PFSK-1 (cell line): ENCODE measurements at regions not wholly inside any gene's neighbourhood (a gene's known extent, or its start where the extent isn't known, plus 50 kb on each side); places are given as distances from the start of the nearest gene placed in this dataset.

Experiments used
- FOXP2 ChIP-seq: optimal IDR thresholded peaks from 2 replicates; pipeline ENCODE3; 2011; ENCODE audit warnings: borderline replicate concordance, control low read depth, inconsistent platforms; ENCODE audit not compliant: insufficient read depth; ENCODE audit errors: extremely low read length, extremely low read depth
- POLR2AphosphoS5 ChIP-seq: IDR thresholded peaks from 2 replicates; pipeline ENCODE4 v1.6.1; 2012; ENCODE audit warnings: low read depth, mild to moderate bottlenecking, control low read depth, low read length, moderate library complexity
- SIN3A ChIP-seq: IDR thresholded peaks from 2 replicates; pipeline ENCODE4 v1.6.1; 2012; ENCODE audit warnings: mild to moderate bottlenecking, low read length, moderate library complexity, borderline replicate concordance; ENCODE audit not compliant: insufficient read depth
- TAF1 ChIP-seq: IDR thresholded peaks from 2 replicates; pipeline ENCODE4 v1.6.1; 2012; ENCODE audit warnings: low read length, control low read depth, borderline replicate concordance; ENCODE audit not compliant: insufficient read depth
- TF ChIP-seq, protein P1 (sequence below), 2 experiments: IDR thresholded peaks; 2 replicates each; pipeline versions ENCODE4 v1.6.1 to v1.8.0; 2011 to 2012; ENCODE audit warnings: low read depth in 2 of 2, low read length in 2 of 2, control low read depth in 1 of 2, inconsistent platforms in 1 of 2, mild to moderate bottlenecking in 1 of 2, moderate library complexity in 1 of 2; ENCODE audit not compliant: insufficient read depth in 1 of 2

DNA sequence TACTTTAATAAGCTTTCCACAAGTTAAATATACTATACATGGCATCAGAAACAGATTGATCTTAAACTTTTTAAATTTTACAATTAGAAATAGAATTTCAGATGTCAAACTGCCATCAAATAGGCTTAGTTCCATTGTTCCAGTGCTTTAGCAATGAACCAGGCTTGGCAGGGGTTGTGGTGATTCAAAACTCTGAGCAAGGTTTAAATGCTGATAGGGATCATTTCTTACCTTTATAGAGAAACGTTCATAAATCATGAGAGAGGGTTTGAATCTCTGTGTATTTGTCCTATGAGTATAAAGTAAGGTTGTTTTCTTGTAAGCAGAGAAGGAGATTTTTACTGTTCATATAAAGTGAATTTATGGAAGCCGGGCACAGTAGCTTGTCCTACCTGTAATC lies 794.5 kb upstream of the TBX3 start:
- no peak for TF ChIP-seq SIN3A
- no peak for TF ChIP-seq FOXP2

DNA sequence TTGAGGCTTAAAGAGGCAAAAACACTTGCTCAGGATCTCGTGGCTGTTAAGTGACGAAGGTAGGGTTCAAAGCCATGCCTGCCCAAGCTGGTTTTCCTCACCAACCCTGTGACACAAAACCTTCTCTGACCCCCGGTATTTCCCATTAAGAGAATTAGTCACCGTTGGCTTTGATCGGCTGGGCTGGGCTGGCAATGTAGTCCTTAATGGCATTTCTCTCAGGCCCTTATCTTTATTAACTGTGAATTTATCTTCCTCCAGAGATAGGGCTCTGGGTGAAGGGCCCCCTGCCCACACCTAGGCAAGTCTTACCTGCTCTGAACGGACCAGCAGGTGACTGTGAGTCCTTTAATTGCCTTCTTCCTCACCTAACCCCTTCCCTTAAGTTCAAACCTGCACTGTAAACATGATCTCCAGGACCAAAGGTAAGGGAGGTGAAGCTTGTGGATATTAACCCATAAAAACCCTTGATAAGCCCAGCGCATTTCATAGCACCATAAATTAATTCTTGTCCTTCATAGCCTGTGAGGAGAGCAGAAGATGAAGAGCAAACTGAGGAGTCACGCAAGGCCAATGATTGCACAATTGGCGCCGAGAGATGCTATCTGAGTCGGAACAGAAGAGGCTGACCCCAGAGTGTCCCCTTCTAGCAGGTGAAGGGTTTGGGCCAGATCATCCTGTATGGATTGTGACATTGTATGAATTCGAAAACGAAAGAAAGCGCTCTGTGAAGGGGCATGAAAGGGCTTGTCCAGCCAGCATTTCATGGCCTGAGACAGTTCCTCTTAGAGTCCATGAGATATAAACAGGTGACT lies 790.8 kb upstream of the TBX3 start:
- TF ChIP-seq POLR2AphosphoS5 (no peak), TAF1 (no peak), FOXP2 (no peak), SIN3A (no peak)
- TF ChIP-seq, protein P1, sequence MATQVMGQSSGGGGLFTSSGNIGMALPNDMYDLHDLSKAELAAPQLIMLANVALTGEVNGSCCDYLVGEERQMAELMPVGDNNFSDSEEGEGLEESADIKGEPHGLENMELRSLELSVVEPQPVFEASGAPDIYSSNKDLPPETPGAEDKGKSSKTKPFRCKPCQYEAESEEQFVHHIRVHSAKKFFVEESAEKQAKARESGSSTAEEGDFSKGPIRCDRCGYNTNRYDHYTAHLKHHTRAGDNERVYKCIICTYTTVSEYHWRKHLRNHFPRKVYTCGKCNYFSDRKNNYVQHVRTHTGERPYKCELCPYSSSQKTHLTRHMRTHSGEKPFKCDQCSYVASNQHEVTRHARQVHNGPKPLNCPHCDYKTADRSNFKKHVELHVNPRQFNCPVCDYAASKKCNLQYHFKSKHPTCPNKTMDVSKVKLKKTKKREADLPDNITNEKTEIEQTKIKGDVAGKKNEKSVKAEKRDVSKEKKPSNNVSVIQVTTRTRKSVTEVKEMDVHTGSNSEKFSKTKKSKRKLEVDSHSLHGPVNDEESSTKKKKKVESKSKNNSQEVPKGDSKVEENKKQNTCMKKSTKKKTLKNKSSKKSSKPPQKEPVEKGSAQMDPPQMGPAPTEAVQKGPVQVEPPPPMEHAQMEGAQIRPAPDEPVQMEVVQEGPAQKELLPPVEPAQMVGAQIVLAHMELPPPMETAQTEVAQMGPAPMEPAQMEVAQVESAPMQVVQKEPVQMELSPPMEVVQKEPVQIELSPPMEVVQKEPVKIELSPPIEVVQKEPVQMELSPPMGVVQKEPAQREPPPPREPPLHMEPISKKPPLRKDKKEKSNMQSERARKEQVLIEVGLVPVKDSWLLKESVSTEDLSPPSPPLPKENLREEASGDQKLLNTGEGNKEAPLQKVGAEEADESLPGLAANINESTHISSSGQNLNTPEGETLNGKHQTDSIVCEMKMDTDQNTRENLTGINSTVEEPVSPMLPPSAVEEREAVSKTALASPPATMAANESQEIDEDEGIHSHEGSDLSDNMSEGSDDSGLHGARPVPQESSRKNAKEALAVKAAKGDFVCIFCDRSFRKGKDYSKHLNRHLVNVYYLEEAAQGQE (IDR thresholded peaks at IDR 0.05; ENCODE audit: insufficient read depth in 1 of 2, low read depth in 2 of 2, low read length in 2 of 2): no peak

DNA sequence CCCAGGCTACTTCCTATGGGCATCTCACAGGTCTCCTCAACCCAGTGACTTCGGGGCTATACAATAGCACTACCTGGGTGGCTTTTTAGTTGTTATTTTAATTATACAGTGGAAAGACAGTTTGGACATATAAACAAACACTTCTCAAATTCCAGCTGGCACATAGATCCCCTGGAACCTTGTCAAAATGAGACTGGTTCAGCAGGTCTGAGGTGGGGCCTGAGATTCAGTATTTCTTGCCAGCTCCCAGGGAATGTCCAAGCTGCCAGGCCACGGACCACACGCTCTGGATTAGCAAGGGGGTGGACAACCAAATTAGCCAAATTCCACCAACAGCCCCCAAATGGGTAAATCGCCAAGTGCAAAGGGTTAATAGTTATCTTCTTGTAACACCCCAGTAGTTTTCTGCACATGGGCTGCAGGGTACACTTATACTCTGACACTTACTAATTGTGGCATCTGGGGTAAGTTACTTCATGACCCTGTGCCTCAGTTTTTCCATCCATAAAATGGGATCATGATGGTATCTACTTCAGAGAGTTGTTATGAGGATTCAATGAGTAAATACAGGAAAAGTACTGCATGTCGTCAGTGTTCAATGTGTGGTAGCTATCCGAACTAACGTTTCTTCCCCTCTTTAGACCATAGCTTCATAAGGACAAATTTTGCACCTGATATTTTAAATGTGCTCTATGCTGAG lies 789.4 kb upstream of the TBX3 start:
- TF ChIP-seq TAF1: no peak
- TF ChIP-seq POLR2AphosphoS5: no peak
- TF ChIP-seq FOXP2: no peak
- TF ChIP-seq, protein P1 (IDR thresholded peaks at IDR 0.05; ENCODE audit: insufficient read depth in 1 of 2, low read depth in 2 of 2, low read length in 2 of 2): no peak
- no peak for TF ChIP-seq SIN3A

DNA sequence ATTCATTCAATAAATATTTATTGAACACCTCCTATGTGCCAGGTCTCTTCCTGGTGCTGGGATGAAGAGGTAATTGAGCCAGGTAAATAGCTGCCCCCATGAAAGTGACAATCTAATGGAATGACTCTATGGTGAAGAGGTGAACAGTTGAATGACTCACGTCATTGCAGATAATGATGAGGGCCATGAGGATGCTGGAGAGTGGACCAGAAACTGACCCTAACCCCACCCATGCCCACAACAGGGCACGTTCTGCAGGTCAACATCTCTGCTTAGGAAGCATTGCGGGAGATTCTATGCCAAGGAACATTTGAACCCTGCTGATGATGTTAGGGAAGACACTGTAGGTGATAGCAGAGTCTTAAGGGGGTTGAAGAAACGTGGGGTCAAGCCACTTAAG lies 788.9 kb upstream of the TBX3 start:
- TF ChIP-seq, protein P1 (IDR thresholded peaks at IDR 0.05; ENCODE audit: insufficient read depth in 1 of 2, low read depth in 2 of 2, low read length in 2 of 2): no peak
- TF ChIP-seq FOXP2 (no peak), POLR2AphosphoS5 (no peak), SIN3A (no peak), TAF1 (no peak)

DNA sequence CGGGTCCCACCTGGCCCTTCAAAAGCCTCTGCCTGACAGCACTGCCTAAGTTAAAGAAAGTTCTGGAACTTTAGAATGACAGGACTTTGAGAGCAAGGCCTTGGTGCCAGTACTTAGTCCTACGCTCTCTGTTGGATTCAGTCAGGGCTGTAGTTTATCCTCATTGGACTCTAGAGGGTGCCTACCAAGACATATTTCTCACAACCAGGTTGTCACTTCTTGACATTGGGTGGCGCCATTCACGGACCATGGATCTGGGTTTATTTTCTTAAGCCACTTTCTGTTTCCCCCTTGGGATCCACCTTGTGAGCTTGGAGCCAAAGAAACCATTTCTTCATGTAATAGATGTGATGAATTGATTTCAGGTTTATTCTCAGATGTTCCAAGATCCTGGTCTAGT lies 787.0 kb upstream of the TBX3 start:
- TF ChIP-seq SIN3A (no peak), FOXP2 (no peak), TAF1 (no peak), POLR2AphosphoS5 (no peak)
- TF ChIP-seq, protein P1 (IDR thresholded peaks at IDR 0.05; ENCODE audit: insufficient read depth in 1 of 2, low read depth in 2 of 2, low read length in 2 of 2): no peak
